Psoas muscle (tissue), 7 donors: ENCODE measurements at regions not wholly inside any gene's neighbourhood (a gene's known extent, or its start where the extent isn't known, plus 50 kb on each side); places are given as distances from the start of the nearest gene placed in this dataset.

Experiments used
- ATAC-seq, 4 donors: fragments of 200-7000 bp; cut with Tn5 transposase; one replicate each; pipeline ENCODE4 v1.9.1; 2020; ENCODE audit warnings: moderate library complexity in 3 of 4, mild to moderate bottlenecking in 2 of 4
- DNase-seq, 2 donors: peaks; one replicate each; pipeline ENCODE4 v3.0.0-alpha.2; 2020
- H3K27ac ChIP-seq: fragments of 200-600 bp; one replicate; pipeline ENCODE4 v1.8.0; 2022
- H3K27me3 ChIP-seq, 3 donors: fragments of 200-600 bp in 1 of 3; one replicate each; pipeline versions ENCODE4 v1.6.1 to v1.8.0; 2013 to 2022; ENCODE audit warnings: low read length in 2 of 3, mild to moderate bottlenecking in 2 of 3, moderate library complexity in 1 of 3; ENCODE audit not compliant: insufficient read depth in 3 of 3
- H3K36me3 ChIP-seq, 2 donors: fragments of 200-600 bp in 1 of 2; one replicate each; pipeline versions ENCODE4 v1.6.1 to v1.8.0; 2013 to 2022; ENCODE audit warnings: low read depth in 1 of 2, mild to moderate bottlenecking in 1 of 2, moderate library complexity in 1 of 2; ENCODE audit not compliant: insufficient read depth in 1 of 2
- H3K4me1 ChIP-seq: fragments of 200-600 bp; one replicate; pipeline ENCODE4 v1.8.0; 2022
- H3K4me3 ChIP-seq: fragments of 200-600 bp; one replicate; pipeline ENCODE4 v1.8.0; 2022; ENCODE audit warnings: mild to moderate bottlenecking
- H3K9me3 ChIP-seq: fragments of 200-600 bp; one replicate; pipeline ENCODE4 v1.8.0; 2022
- CTCF ChIP-seq: fragments of 200-600 bp; IDR thresholded peaks from one replicate; pipeline ENCODE4 v1.8.0; 2022; ENCODE audit warnings: antibody characterized with exemption
- WGBS, 3 donors: extraction: QIAGEN DNeasy Blood & Tissue Kit; methylation state at CpG; one replicate each; pipeline versions ENCODE4 v1.1.6 to v1.1.7; 2013; 5-methylcytosine and 5-hydroxymethylcytosine counted together
- intact Hi-C, 2 donors: fragments of 100-400 bp; cut with DNase I; formaldehyde crosslinking; loops; one replicate each; pipeline versions ENCODE4 v1.11.0 to v1.14.2; 2022
- donor health status: healthy with polysubstance abuse.
- donor health status: DM: no; HTN: no; CAD: no; lungs with moderate emphysema.
- donor health status: Bipolar disorder and iron deficiency.
- donor health status: healthy.
- donor health status: DM: yes; HTN: yes; CAD: no.
- donor health status: DM: no; HTN: no; CAD: no.
- donor health status: DM: yes; HTN: yes; CAD: no.

GRCh38 chr17:63232565-63233310 lies 213.4 kb downstream of the CYB561 start:
- H3K4me3 ChIP-seq = no peak overlapping the region
- no peak for TF ChIP-seq CTCF
- H3K36me3 ChIP-seq = no peaks in the 10 kb centered on the region
- no peaks in the 10 kb centered on the region for H3K4me1 ChIP-seq
- intact Hi-C loops = no loop called here
- no peak overlapping the region for H3K27ac ChIP-seq
- DNase-seq = no peak
- H3K27me3 ChIP-seq = no peaks in the 10 kb centered on the region
- no peak for ATAC-seq
- peaks cover 7% of the 10 kb centered on the region for H3K9me3 ChIP-seq
- 97 to 98% (median 97%) methylated on average over 16 of the region's 16 CpGs for WGBS, 3 donors

- Histone ChIP-seq H3K27ac (no peak overlapping the region), H3K36me3 (no peaks in the 10 kb centered on the region), H3K4me3 (no peak overlapping the region), H3K4me1 (no peaks in the 10 kb centered on the region), H3K27me3 (no peaks in the 10 kb centered on the region), H3K9me3 (peaks cover 9% of the 10 kb centered on the region)
- ATAC-seq (no peak), DNase-seq (no peak)
- intact Hi-C loops = no loop called here
- no peak for TF ChIP-seq CTCF
- 89 to 96% (median 92%) methylated on average over 3 of the region's 3 CpGs for WGBS, 3 donors
Measured at GRCh38 chr17:63240106-63240505, 206.0 kb downstream of the CYB561 start.

GRCh38 chr17:63246344-63246743 lies 199.8 kb downstream of the CYB561 start:
- no peak for DNase-seq
- peaks cover 8% of the 10 kb centered on the region for H3K9me3 ChIP-seq
- no peak for TF ChIP-seq CTCF
- intact Hi-C loops = no loop called here
- H3K27ac ChIP-seq = no peak overlapping the region
- WGBS, 3 donors = 97 to 100% (median 97%) methylated on average over 2 of the region's 2 CpGs
- no peak for ATAC-seq
- peaks cover 8% of the 10 kb centered on the region for H3K4me1 ChIP-seq
- H3K36me3 ChIP-seq = no peaks in the 10 kb centered on the region
- no peaks in the 10 kb centered on the region for H3K27me3 ChIP-seq
- H3K4me3 ChIP-seq = no peak overlapping the region

- no peak for ATAC-seq
- no peak for TF ChIP-seq CTCF
- WGBS, 3 donors = 88 to 91% (median 89%) methylated on average over 1 of the region's 1 CpG
Measured at GRCh38 chr17:63247706-63248105, 198.4 kb downstream of the CYB561 start.

More at GRCh38 chr17:63247706-63248105, 198.4 kb downstream of the CYB561 start:
- H3K36me3 ChIP-seq = no peaks in the 10 kb centered on the region
- H3K27ac ChIP-seq = no peak overlapping the region
- H3K4me3 ChIP-seq = no peak overlapping the region
- intact Hi-C loops = no loop called here
- DNase-seq = no peak
- peaks cover 7% of the 10 kb centered on the region for H3K9me3 ChIP-seq
- H3K27me3 ChIP-seq = no peaks in the 10 kb centered on the region
- H3K4me1 ChIP-seq = peaks cover 8% of the 10 kb centered on the region
